Non-pigmented ciliary epithelial cell (primary cell): ENCODE measurements at regions not wholly inside any gene's neighbourhood (a gene's known extent, or its start where the extent isn't known, plus 50 kb on each side); places are given as distances from the start of the nearest gene placed in this dataset.
"Not testable (repeated sequence)": the region's sequence is repeated elsewhere in the genome, so short reads cannot be mapped to it uniquely, and the experiment has no call there.

ENCODE experiments used
- DNase-seq: peaks from one replicate; pipeline ENCODE4 v3.0.0-alpha.2; 2010; ENCODE audit warnings: low read depth

- no peak for DNase-seq
These were observed 115.8 kb downstream of the MPP7 start for GRCh38 chr10:28186887-28187578.

GRCh38 chr10:28186461-28186860 is 116.4 kb downstream of the MPP7 start:
- DNase-seq: no peak

- DNase-seq: no peak
These were observed 118.1 kb downstream of the MPP7 start for GRCh38 chr10:28184810-28185209.

- DNase-seq: no peak
These were observed 121.3 kb downstream of the MPP7 start for GRCh38 chr10:28181478-28182096.

GRCh38 chr10:28180654-28181053 is 122.2 kb downstream of the MPP7 start:
- no peak for DNase-seq

- DNase-seq: no peak
These were observed 123.1 kb downstream of the MPP7 start for GRCh38 chr10:28179743-28180099.

- peak; percentile 11 for DNase-seq
These were observed 123.7 kb downstream of the MPP7 start for GRCh38 chr10:28179006-28179742.

GRCh38 chr10:28177944-28178637 is 124.8 kb downstream of the MPP7 start:
- peak; percentile 5 for DNase-seq

- DNase-seq: not testable (repeated sequence)
These were observed 126.4 kb downstream of the MPP7 start for GRCh38 chr10:28176498-28176897.

- DNase-seq: no peak
These were observed 130.6 kb downstream of the MPP7 start for GRCh38 chr10:28172223-28172610.

- no peak for DNase-seq
These were observed 131.2 kb downstream of the MPP7 start for GRCh38 chr10:28171468-28172222.

GRCh38 chr10:28169525-28169924 is 133.3 kb downstream of the MPP7 start:
- DNase-seq: no peak

- DNase-seq: no peak
These were observed 141.9 kb downstream of the MPP7 start for GRCh38 chr10:28160866-28161405.

GRCh38 chr10:28157379-28157778 is 145.5 kb downstream of the MPP7 start:
- DNase-seq: no peak

- DNase-seq: no peak
These were observed 147.1 kb downstream of the MPP7 start for GRCh38 chr10:28155726-28156125.

GRCh38 chr10:28151636-28152035 is 151.2 kb downstream of the MPP7 start:
- DNase-seq: no peak

- no peak for DNase-seq
These were observed 150.9 kb upstream of the ODAD2 start for GRCh38 chr10:28149746-28150145.

GRCh38 chr10:28147706-28148105 is 148.8 kb upstream of the ODAD2 start:
- no peak for DNase-seq

GRCh38 chr10:28139138-28139537 is 140.3 kb upstream of the ODAD2 start:
- peak; percentile 13 for DNase-seq

GRCh38 chr10:28137907-28138880 is 139.3 kb upstream of the ODAD2 start:
- DNase-seq: peak; percentile 22
